Heart right ventricle (tissue), 16 donors: ENCODE measurements at regions not wholly inside any gene's neighbourhood (a gene's known extent, or its start where the extent isn't known, plus 50 kb on each side); places are given as distances from the start of the nearest gene placed in this dataset.

Source experiments
- ATAC-seq, 8 donors: fragments of 200-7000 bp; cut with Tn5 transposase; one replicate each; pipeline ENCODE4 v1.9.1; 2020; ENCODE audit warnings: mild to moderate bottlenecking in 8 of 8, moderate library complexity in 8 of 8, moderate number of reproducible peaks in 1 of 8
- DNase-seq, 2 donors: peaks; one replicate each; pipeline ENCODE4 v3.0.0-alpha.2; 2020
- H3K27ac ChIP-seq, 10 donors: fragments of 200-600 bp; sonication (generic) in 2 of 10; one replicate each; pipeline versions ENCODE4 v1.5.0 to v1.8.0; 2020 to 2022; ENCODE audit warnings: mild to moderate bottlenecking in 3 of 10
- H3K27me3 ChIP-seq, 7 donors: fragments of 200-600 bp; one replicate each; pipeline ENCODE4 v1.8.0; 2021 to 2022; ENCODE audit warnings: mild to moderate bottlenecking in 2 of 7
- H3K36me3 ChIP-seq, 9 donors: fragments of 200-600 bp; sonication (generic) in 1 of 9; one replicate each; pipeline versions ENCODE4 v1.5.0 to v1.8.0; 2020 to 2022; ENCODE audit warnings: mild to moderate bottlenecking in 2 of 9
- H3K4me1 ChIP-seq, 9 donors: fragments of 200-600 bp; sonication (generic) in 1 of 9; one replicate each; pipeline versions ENCODE4 v1.5.0 to v1.8.0; 2020 to 2022; ENCODE audit warnings: mild to moderate bottlenecking in 4 of 9
- H3K4me3 ChIP-seq, 10 donors: fragments of 200-600 bp; sonication (generic) in 2 of 10; one replicate each; pipeline versions ENCODE4 v1.5.0 to v1.8.0; 2020 to 2022; ENCODE audit warnings: mild to moderate bottlenecking in 7 of 10, moderate library complexity in 2 of 10
- H3K9me3 ChIP-seq, 11 donors: fragments of 200-600 bp in 10 of 11; sonication (generic) in 2 of 11; one replicate each; pipeline versions ENCODE4 v1.5.0 to v1.8.0; 2013 to 2022; ENCODE audit warnings: mild to moderate bottlenecking in 2 of 11, control low read depth in 1 of 11, moderate library complexity in 1 of 11
- CTCF ChIP-seq, 9 donors: fragments of 200-600 bp; sonication (generic) in 2 of 9; IDR thresholded peaks; one replicate each; pipeline versions ENCODE4 v1.5.0 to v1.8.0; 2021 to 2022; ENCODE audit warnings: antibody characterized with exemption in 9 of 9, mild to moderate bottlenecking in 5 of 9, moderate library complexity in 1 of 9
- WGBS, 2 donors: extraction: QIAGEN DNeasy Blood & Tissue Kit; methylation state at CpG; one replicate each; pipeline ENCODE4 v1.1.7; 2013; ENCODE audit warnings: inconsistent platforms in 1 of 2; 5-methylcytosine and 5-hydroxymethylcytosine counted together
- intact Hi-C, 10 donors: fragments of 100-400 bp; cut with DNase I; formaldehyde crosslinking; loops; one replicate each; pipeline versions ENCODE4 v1.11.1 to v1.14.2; 2022
- donor health status: Arrhythmogenic right ventricular cardiomyopathy.
- donor health status: ischemic (EF 13 %, LVEDD 7.1; RV severe dilation, severe dysfunction).
- donor health status: healthy with polysubstance abuse.
- donor health status: DM: no; HTN: yes; CAD: no.
- donor health status: DM: no; HTN: no; CAD: no.
- donor health status: ischemic (EF 25% LVEDD 6.9; RV normal size, moderate dysfunction).
- donor health status: ischemic (EF 25% LVEDD 5.7; RV mildly dilated, moderate dysfunction).
- donor health status: healthy.
- donor health status: DM: yes; HTN: yes; CAD: no.
- donor health status: Ischemic cardiomyopathy.
- donor health status: ischemic (EF 35%, LVEDD 5.7; RV mildly dilated, moderate dysfunction).
- donor health status: nonischemic (EF 11% LVEDD 7.7; RV severe dilation, severe dysfunction).
- donor health status: DM: yes; HTN: yes; CAD: no.
- donor health status: PGD.
- donor health status: ischemic (EF 29% LVEDD 5.4; RV normal size, mild dysfunction).
- donor health status: nonischemic (EF 23%, LVEDD 6.1; RV moderate dilation, normal function).

- 93 to 95% methylated on average over 2 of the region's 2 CpGs for WGBS, 2 donors
- no peak for TF ChIP-seq CTCF (IDR thresholded peaks at IDR 0.05)
- DNase-seq (no peak), ATAC-seq (no peak)
- no peak overlapping the region for H3K27ac ChIP-seq
- no peak overlapping the region for H3K4me3 ChIP-seq
- intact Hi-C loops = no loop called here
- no peaks in the 10 kb centered on the region for H3K9me3 ChIP-seq
- no peaks in the 10 kb centered on the region for H3K4me1 ChIP-seq
- no peaks in the 10 kb centered on the region for H3K36me3 ChIP-seq
- H3K27me3 ChIP-seq = no peaks in the 10 kb centered on the region
These were observed 352.0 kb downstream of the BTG1 start for GRCh38 chr12:91793676-91794075.

GRCh38 chr12:91792597-91792996 is 353.0 kb downstream of the BTG1 start:
- no peaks in the 10 kb centered on the region for H3K36me3 ChIP-seq
- no peaks in the 10 kb centered on the region for H3K4me1 ChIP-seq
- H3K27me3 ChIP-seq = no peaks in the 10 kb centered on the region
- intact Hi-C loops = no loop called here
- no peak overlapping the region for H3K27ac ChIP-seq
- H3K9me3 ChIP-seq = no peaks in the 10 kb centered on the region
- no peak overlapping the region for H3K4me3 ChIP-seq
- no peak for DNase-seq
- 79 to 81% methylated on average over 1 of the region's 1 CpG for WGBS, 2 donors
- TF ChIP-seq CTCF (IDR thresholded peaks at IDR 0.05) = no peak
- ATAC-seq = no peak

- H3K27me3 ChIP-seq = no peaks in the 10 kb centered on the region
- no peak for TF ChIP-seq CTCF (IDR thresholded peaks at IDR 0.05)
- intact Hi-C loops = no loop called here
- DNase-seq (no peak), ATAC-seq (no peak)
- H3K9me3 ChIP-seq = peaks cover 0 to 3% (median 0%) of the 10 kb centered on the region in 11 donors
- WGBS, 2 donors = 96 to 99% methylated on average over 2 of the region's 2 CpGs
- H3K27ac ChIP-seq = no peak overlapping the region
- no peak overlapping the region for H3K4me3 ChIP-seq
- no peaks in the 10 kb centered on the region for H3K4me1 ChIP-seq
- H3K36me3 ChIP-seq = no peaks in the 10 kb centered on the region
These were observed 359.0 kb downstream of the BTG1 start for GRCh38 chr12:91786499-91787272.

DNA sequence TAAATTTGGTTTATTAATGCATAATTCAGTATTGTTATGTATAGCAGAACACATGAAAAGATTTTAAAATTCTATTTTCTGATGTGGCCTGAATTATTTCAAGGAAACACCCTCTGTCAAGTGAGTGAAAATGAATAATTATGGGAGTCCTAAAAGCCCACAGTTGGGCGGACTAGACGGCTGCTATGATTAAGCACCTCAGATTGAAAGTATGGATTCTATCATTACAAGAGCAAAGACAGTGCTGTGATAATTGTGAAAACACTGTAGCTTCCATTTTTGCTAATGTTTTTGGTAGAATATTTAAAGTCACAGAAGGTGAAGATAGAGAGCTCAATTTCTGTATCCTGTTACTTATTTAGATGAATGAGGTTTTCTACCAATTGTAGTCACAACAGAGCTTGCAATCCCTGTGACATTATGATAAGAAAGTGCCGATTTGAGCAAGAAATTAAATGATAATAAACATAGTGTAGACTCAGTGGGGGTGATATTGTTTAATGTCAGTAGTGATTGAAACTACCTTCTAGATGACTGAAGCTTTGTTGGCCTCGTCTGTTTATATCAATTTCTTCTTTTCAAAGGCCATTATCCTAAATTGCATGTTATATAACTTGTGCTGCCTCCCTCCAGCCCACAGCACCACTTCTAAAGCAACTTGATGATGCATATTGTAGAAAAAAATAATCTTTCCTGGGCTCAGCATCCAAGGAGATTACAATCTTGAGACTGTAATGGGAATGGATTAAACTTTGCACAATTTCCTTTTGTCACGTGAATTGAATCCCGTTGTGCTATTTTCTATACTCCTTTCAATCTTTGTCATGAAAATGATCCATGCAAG is 359.8 kb downstream of the BTG1 start:
- 76 to 78% methylated on average over 6 of the region's 6 CpGs for WGBS, 2 donors
- peaks cover 0 to 3% (median 0%) of the 10 kb centered on the region in 11 donors for H3K9me3 ChIP-seq
- no peaks in the 10 kb centered on the region for H3K27me3 ChIP-seq
- no peaks in the 10 kb centered on the region for H3K4me1 ChIP-seq
- no peaks in the 10 kb centered on the region for H3K36me3 ChIP-seq
- ATAC-seq (no peak), DNase-seq (no peak)
- intact Hi-C loops = no loop called here
- TF ChIP-seq CTCF (IDR thresholded peaks at IDR 0.05) = no peak
- no peak overlapping the region for H3K27ac ChIP-seq
- H3K4me3 ChIP-seq = no peak overlapping the region
